Spleen (tissue), 11 donors: ENCODE measurements at regions not wholly inside any gene's neighbourhood (a gene's known extent, or its start where the extent isn't known, plus 50 kb on each side); places are given as distances from the start of the nearest gene placed in this dataset.
A peak's percentile ranks its signal among the peaks of the same experiment; 100 is the strongest.

Experiments used
- DNase-seq: peaks from one replicate; pipeline ENCODE4 v3.0.0-alpha.2; 2020
- H3K27ac ChIP-seq, 8 donors: fragments of 200-600 bp; sonication (generic) in 7 of 8; 1 replicate in 4 of 8; 2 replicates in 4 of 8; pipeline versions ENCODE4 v1.5.0 to v1.8.0; 2016 to 2021; ENCODE audit warnings: inconsistent platforms in 4 of 8, mild to moderate bottlenecking in 4 of 8, moderate library complexity in 1 of 8
- H3K27me3 ChIP-seq, 7 donors: fragments of 200-600 bp; sonication (generic) in 6 of 7; replicated peaks in 1 of 7; 1 replicate in 4 of 7; 2 replicates in 3 of 7; pipeline versions ENCODE4 v1.5.0 to v1.8.0; 2016 to 2021; ENCODE audit warnings: inconsistent platforms in 3 of 7, mild to moderate bottlenecking in 1 of 7
- H3K36me3 ChIP-seq, 6 donors: fragments of 200-600 bp; sonication (generic) in 5 of 6; 1 replicate in 4 of 6; 2 replicates in 2 of 6; pipeline versions ENCODE4 v1.5.0 to v1.8.0; 2016 to 2021; ENCODE audit warnings: inconsistent platforms in 2 of 6
- H3K4me1 ChIP-seq, 6 donors: fragments of 200-600 bp; sonication (generic) in 5 of 6; 1 replicate in 3 of 6; 2 replicates in 3 of 6; pipeline versions ENCODE4 v1.5.0 to v1.8.0; 2016 to 2021; ENCODE audit warnings: inconsistent platforms in 3 of 6
- H3K4me3 ChIP-seq, 8 donors: fragments of 200-600 bp; sonication (generic) in 7 of 8; 1 replicate in 4 of 8; 2 replicates in 4 of 8; pipeline versions ENCODE4 v1.5.0 to v1.8.0; 2016 to 2021; ENCODE audit warnings: inconsistent platforms in 4 of 8, mild to moderate bottlenecking in 4 of 8, moderate library complexity in 2 of 8
- H3K9me3 ChIP-seq, 8 donors: fragments of 200-600 bp; sonication (generic) in 7 of 8; 1 replicate in 4 of 8; 2 replicates in 4 of 8; pipeline versions ENCODE4 v1.5.0 to v1.8.0; 2016 to 2021; ENCODE audit warnings: inconsistent platforms in 4 of 8
- POLR2A ChIP-seq, 3 donors: fragments of 450-650 bp; IDR thresholded peaks; one replicate each; pipeline ENCODE4 v1.5.1; 2017; ENCODE audit warnings: antibody characterized with exemption in 3 of 3, mild to moderate bottlenecking in 1 of 3
- POLR2AphosphoS5 ChIP-seq, 3 donors: sonication (generic); formaldehyde crosslinking; IDR thresholded peaks; one replicate each; pipeline ENCODE4 v1.5.1; 2017; ENCODE audit warnings: antibody characterized with exemption in 3 of 3
- WGBS, 5 donors: extraction: QIAGEN DNeasy Blood & Tissue Kit in 3 of 5; methylation state at CpG; one replicate each; pipeline versions ENCODE4 v1.1.5 to v1.1.7; 2013 to 2018; 5-methylcytosine and 5-hydroxymethylcytosine counted together
- intact Hi-C: fragments of 100-400 bp; cut with DNase I; formaldehyde crosslinking; loops from one replicate; pipeline ENCODE4 v1.15.0; 2023; ENCODE audit warnings: low total_unique reads
- TF ChIP-seq, protein P1 (sequence below), 11 experiments: fragments of 200-600 bp in 7 of 11; fragments of 450-650 bp in 4 of 11; sonication (generic) in 4 of 11; IDR thresholded peaks in 8 of 11; conservative IDR thresholded peaks in 3 of 11; 1 replicate in 7 of 11; 2 replicates in 4 of 11; pipeline versions ENCODE4 v1.4.0 to v1.8.0; 2016 to 2021; ENCODE audit warnings: antibody characterized with exemption in 11 of 11, inconsistent platforms in 4 of 11, mild to moderate bottlenecking in 1 of 11
- donor health status: healthy with polysubstance abuse.
- donor health status: DM: no; HTN: no; CAD: no; lungs with moderate emphysema.
- donor health status: DM: no; HTN: no; CAD: no.
- donor health status: Bipolar disorder and iron deficiency.
- donor health status: healthy.
- donor health status: DM: no; HTN: no; CAD: no.
- donor health status: DM: yes; HTN: yes; CAD: no.

DNA sequence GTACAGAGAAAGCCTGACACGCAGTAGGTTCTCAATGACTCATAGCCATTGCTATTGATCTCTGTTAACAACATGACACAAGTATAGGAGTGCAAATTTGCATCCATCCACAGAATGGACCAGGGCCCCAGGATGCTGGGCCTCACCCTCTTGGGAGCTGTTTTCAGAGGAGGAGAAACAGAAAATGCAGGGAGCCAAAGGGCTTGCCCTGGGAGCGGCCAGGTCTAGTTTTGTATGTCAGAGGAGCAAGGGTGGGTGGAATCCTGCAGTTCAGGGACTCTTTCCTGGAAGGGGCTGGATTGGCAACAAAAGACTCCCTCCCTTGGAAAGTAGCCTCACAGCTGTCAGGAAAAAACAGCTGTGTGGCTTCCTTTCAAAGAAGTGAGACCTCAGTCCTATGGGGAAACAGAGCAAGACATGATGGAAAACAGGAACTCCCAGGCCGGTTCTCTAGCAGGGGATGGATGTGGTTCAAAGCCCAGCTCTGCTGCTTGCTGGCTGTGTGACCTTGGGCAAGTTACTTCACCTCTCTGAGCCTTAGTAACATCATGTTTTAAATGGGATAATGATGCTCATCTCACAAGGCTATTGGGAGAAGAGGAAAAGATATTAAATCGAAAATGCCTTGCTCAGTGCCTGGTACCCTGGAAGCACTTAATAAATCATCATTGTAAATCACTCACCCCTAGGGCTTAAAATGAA lies 50.5 kb upstream of the SH3PXD2B start:
- peak; percentile 38 for DNase-seq
- Histone ChIP-seq H3K4me3 (no peak overlapping the region), H3K27ac (no peak overlapping the region), H3K4me1 (peaks cover 0 to 3% (median 0%) of the 10 kb centered on the region in 6 donors), H3K27me3 (peaks cover 0 to 40% (median 0%) of the 10 kb centered on the region in 7 donors), H3K9me3 (no peaks in the 10 kb centered on the region), H3K36me3 (no peaks in the 10 kb centered on the region)
- TF ChIP-seq POLR2A (IDR thresholded peaks at IDR 0.05): no peak
- TF ChIP-seq, protein P1, sequence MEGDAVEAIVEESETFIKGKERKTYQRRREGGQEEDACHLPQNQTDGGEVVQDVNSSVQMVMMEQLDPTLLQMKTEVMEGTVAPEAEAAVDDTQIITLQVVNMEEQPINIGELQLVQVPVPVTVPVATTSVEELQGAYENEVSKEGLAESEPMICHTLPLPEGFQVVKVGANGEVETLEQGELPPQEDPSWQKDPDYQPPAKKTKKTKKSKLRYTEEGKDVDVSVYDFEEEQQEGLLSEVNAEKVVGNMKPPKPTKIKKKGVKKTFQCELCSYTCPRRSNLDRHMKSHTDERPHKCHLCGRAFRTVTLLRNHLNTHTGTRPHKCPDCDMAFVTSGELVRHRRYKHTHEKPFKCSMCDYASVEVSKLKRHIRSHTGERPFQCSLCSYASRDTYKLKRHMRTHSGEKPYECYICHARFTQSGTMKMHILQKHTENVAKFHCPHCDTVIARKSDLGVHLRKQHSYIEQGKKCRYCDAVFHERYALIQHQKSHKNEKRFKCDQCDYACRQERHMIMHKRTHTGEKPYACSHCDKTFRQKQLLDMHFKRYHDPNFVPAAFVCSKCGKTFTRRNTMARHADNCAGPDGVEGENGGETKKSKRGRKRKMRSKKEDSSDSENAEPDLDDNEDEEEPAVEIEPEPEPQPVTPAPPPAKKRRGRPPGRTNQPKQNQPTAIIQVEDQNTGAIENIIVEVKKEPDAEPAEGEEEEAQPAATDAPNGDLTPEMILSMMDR (IDR thresholded peaks at IDR 0.05 in 8 of 11, conservative IDR thresholded peaks at IDR 0.05 in 3 of 11): no peak
- peak in 1 of 3 donors; percentile 32 for TF ChIP-seq POLR2AphosphoS5 (IDR thresholded peaks at IDR 0.05)
- 61 to 69% (median 61%) methylated on average over 4 of the region's 4 CpGs for whole genome bisulfite sequencing, 5 donors
- intact Hi-C loops: no loop called here

GRCh38 chr5:172503925-172504700 lies 49.8 kb upstream of the SH3PXD2B start:
- intact Hi-C loops: no loop called here
- Histone ChIP-seq H3K27me3 (peaks cover 0 to 38% (median 0%) of the 10 kb centered on the region in 7 donors), H3K4me3 (no peak overlapping the region), H3K9me3 (no peaks in the 10 kb centered on the region), H3K36me3 (no peaks in the 10 kb centered on the region), H3K4me1 (peaks cover 0 to 3% (median 0%) of the 10 kb centered on the region in 6 donors), H3K27ac (peak overlapping the region in 1 of 8 donors; percentile 8)
- peak; percentile 30 for DNase-seq
- WGBS, 5 donors: 71 to 84% (median 77%) methylated on average over 10 of the region's 10 CpGs
- TF ChIP-seq POLR2A (IDR thresholded peaks at IDR 0.05) (no peak), POLR2AphosphoS5 (IDR thresholded peaks at IDR 0.05) (no peak)
- TF ChIP-seq, protein P1 (IDR thresholded peaks at IDR 0.05 in 8 of 11, conservative IDR thresholded peaks at IDR 0.05 in 3 of 11): no peak
